Astrocyte (in vitro differentiated cells and primary cell): ENCODE measurements at regions not wholly inside any gene's neighbourhood (a gene's known extent, or its start where the extent isn't known, plus 50 kb on each side); places are given as distances from the start of the nearest gene placed in this dataset.

Experiments used
- EZH2 ChIP-seq: IDR thresholded peaks from 2 replicates; pipeline ENCODE4 v1.6.1; 2012; ENCODE audit warnings: mild to moderate bottlenecking, low read length, inconsistent platforms; ENCODE audit not compliant: insufficient read depth
- TF ChIP-seq, protein P1 (sequence below): IDR thresholded peaks from 2 replicates; pipeline ENCODE4 v1.5.1; 2011; ENCODE audit warnings: low read depth, mild to moderate bottlenecking, inconsistent platforms, low read length, moderate library complexity; ENCODE audit not compliant: insufficient read depth

DNA sequence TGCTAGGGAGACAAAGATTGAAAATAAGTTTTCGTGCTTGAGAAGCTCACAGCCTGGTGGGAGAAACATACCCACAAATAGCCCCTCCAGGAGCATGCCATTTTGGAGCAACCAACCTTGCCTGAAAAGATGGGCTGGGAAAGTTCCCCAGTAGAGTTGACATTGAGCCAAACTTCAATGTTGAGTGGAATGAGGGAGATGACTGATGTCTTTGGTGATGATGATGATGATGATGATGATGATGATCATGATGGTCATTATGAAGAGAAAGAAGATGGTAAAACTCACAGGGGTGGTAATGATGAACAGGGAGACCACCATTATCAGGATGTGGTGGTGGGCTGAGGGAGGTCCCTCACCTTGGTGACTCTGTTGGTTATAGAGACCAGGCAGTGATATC, 50.1 kb upstream of the ADRA1D start:
- no peak for TF ChIP-seq EZH2
- TF ChIP-seq, protein P1, sequence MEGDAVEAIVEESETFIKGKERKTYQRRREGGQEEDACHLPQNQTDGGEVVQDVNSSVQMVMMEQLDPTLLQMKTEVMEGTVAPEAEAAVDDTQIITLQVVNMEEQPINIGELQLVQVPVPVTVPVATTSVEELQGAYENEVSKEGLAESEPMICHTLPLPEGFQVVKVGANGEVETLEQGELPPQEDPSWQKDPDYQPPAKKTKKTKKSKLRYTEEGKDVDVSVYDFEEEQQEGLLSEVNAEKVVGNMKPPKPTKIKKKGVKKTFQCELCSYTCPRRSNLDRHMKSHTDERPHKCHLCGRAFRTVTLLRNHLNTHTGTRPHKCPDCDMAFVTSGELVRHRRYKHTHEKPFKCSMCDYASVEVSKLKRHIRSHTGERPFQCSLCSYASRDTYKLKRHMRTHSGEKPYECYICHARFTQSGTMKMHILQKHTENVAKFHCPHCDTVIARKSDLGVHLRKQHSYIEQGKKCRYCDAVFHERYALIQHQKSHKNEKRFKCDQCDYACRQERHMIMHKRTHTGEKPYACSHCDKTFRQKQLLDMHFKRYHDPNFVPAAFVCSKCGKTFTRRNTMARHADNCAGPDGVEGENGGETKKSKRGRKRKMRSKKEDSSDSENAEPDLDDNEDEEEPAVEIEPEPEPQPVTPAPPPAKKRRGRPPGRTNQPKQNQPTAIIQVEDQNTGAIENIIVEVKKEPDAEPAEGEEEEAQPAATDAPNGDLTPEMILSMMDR, result no peak
